ENCODE measurements at regions not wholly inside any gene's neighbourhood (a gene's known extent, or its start where the extent isn't known, plus 50 kb on each side); places are given as distances from the start of the nearest gene placed in this dataset.
A peak's percentile ranks its signal among the peaks of the same experiment; 100 is the strongest.

DNA sequence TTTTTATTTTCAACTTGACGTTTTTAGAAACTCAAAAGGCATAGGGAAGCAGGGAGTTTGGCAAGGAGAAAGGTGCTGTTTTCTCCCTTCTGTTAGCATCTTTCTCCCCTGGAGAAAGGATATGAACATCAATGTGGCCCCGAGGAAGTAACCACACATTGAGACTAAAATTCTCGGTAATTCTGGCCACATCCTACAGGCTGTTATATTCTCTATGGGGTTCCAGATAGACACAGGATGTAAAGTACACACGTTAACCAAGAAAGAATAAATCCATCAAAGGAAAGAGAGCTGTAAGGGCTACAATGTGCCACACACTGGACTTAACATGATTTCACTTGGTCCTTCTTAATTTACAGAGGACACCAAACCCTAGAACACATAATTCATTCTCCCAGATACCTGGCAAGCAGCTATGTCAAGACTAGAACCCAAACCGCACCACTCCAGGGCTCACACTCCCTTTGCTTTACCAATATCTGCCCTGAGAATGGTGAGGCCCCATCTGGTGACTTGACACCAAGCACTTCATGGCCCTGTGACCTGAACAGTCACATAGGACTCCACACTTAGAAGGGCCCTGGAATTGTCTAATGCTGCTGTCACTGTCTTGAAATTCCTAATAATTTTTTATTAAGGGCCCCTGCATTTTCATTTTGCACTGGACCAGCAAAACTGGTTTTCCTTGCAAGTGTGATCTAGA, 73.9 kb downstream of the PRLHR start:
- Histone ChIP-seq H3K27ac (no peak overlapping the region), H3K4me3 (no peak overlapping the region)
- TF ChIP-seq, protein P1, sequence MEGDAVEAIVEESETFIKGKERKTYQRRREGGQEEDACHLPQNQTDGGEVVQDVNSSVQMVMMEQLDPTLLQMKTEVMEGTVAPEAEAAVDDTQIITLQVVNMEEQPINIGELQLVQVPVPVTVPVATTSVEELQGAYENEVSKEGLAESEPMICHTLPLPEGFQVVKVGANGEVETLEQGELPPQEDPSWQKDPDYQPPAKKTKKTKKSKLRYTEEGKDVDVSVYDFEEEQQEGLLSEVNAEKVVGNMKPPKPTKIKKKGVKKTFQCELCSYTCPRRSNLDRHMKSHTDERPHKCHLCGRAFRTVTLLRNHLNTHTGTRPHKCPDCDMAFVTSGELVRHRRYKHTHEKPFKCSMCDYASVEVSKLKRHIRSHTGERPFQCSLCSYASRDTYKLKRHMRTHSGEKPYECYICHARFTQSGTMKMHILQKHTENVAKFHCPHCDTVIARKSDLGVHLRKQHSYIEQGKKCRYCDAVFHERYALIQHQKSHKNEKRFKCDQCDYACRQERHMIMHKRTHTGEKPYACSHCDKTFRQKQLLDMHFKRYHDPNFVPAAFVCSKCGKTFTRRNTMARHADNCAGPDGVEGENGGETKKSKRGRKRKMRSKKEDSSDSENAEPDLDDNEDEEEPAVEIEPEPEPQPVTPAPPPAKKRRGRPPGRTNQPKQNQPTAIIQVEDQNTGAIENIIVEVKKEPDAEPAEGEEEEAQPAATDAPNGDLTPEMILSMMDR (IDR thresholded peaks at IDR 0.05), result no peak
- DNase-seq (ENCODE audit: low spot score), result no peak

DNA sequence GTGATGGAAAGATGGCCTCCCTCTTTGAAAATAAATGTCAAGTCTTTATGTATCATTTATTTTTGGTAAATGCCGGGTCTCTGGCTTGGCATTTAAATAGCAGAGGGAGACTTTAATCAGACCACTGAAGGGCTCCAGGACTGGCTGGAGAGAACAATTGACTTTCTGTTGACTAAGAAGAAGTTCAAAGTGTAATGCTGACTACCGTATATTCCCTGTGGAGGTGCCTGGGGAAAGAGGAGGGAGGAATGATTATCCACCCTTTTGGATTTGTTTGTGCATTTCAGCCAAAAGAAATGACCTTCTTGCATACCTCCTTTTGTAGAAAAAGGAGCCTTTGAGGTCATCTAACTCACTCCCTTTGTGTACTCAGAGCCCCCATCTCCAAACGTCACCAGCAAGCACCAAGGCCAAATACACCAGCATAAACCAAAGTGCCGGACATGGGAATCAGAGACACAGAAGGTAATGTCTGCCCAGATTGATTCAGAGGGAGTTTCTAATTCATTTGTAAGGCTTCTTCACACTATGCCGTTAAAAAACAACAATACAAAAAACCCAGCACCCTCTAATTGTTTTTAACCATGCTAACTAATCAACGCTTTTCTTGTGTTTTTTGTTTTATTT, 75.2 kb downstream of the PRLHR start:
- DNase-seq (ENCODE audit: low spot score), result no peak
- H3K27ac ChIP-seq, result no peak overlapping the region
- no peak overlapping the region for H3K4me3 ChIP-seq
- TF ChIP-seq, protein P1 (IDR thresholded peaks at IDR 0.05), result no peak

DNA sequence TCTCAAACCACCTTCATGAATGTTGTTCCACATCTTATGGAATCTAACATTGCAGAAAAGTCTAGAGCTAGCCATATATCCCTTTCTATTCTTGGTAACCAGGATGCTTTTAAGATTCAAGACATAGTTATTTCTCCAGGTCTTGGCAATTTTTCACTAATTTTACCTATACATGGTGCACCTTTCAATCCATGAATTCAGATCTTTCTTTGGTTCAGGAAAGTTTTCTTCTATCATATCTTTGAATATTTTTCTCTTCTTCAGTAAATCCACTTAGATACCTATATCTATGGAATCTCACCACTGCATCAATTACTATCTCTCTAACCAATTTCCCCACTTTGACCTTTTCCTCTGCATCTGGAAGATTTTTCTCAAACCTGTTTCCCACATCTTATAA, 77.4 kb downstream of the PRLHR start:
- Histone ChIP-seq H3K4me3 (no peak overlapping the region), H3K27ac (no peak overlapping the region)
- TF ChIP-seq, protein P1 (IDR thresholded peaks at IDR 0.05), result no peak
- no peak for DNase-seq (ENCODE audit: low spot score)

DNA sequence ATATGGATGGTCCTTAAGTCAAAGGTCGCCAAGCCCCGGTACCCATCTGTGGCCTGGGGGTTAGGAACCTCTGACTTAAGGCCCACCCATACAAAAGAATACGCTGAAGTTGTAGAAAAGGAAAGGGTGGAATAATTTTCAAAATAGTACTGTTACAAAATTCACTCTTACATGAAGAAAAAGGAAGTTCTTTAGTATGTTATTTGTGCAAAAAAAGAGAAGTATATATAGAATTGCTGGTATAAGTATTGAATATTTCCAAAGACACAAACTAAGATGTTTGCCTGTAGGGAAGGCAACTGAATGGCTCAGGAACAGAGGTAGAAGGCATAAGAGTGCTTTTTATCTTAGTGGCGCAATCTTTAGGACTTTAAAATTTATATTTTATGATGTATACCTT, 78.7 kb downstream of the PRLHR start:
- H3K27ac ChIP-seq, result peak overlapping the region in 1 of 2 donors; percentile 32
- no peak overlapping the region for H3K4me3 ChIP-seq
- no peak for DNase-seq (ENCODE audit: low spot score)
- TF ChIP-seq, protein P1 (IDR thresholded peaks at IDR 0.05), result no peak

DNA sequence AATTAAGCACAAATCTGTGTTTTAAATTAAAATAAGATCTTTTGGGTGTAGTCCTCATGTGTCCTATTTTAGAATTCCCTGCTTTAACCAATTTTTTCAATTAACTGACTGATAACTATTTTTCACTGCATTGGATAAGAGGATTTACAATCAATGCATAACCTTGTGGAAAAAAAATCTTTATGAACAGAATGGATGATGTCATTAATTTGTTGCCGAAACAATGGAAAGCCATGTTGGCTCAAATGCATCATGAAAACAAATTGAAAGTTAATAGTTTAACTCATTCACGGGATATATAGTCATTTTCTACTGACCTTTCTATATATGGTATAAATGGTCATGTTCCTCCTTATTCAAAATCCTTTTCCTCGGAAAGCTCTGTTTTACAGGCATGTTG, 82.3 kb downstream of the PRLHR start:
- TF ChIP-seq, protein P1 (IDR thresholded peaks at IDR 0.05), result no peak
- Histone ChIP-seq H3K27ac (no peak overlapping the region), H3K4me3 (no peak overlapping the region)
- no peak for DNase-seq (ENCODE audit: low spot score)

DNA sequence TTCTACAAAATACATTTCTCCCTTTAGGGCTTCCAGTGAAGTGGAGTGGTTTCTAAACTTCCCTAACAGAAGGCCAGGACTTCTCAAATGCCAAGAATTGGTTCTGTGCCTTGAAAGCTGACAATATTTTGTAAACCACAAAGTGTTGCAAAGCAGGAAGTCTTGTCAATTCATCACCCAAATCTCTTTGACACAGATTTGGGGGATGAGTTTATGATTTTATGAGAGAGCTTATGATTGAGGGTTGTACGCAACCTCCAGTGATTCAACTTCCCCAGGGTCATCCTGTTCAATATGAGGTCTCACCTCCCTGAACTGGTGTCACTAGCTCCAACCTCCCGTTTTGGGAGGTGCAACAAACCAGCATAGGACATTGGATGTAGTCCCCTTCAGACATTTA, 83.7 kb downstream of the PRLHR start:
- H3K27ac ChIP-seq, result no peak overlapping the region
- TF ChIP-seq, protein P1 (IDR thresholded peaks at IDR 0.05), result no peak
- DNase-seq (ENCODE audit: low spot score), result no peak
- no peak overlapping the region for H3K4me3 ChIP-seq

DNA sequence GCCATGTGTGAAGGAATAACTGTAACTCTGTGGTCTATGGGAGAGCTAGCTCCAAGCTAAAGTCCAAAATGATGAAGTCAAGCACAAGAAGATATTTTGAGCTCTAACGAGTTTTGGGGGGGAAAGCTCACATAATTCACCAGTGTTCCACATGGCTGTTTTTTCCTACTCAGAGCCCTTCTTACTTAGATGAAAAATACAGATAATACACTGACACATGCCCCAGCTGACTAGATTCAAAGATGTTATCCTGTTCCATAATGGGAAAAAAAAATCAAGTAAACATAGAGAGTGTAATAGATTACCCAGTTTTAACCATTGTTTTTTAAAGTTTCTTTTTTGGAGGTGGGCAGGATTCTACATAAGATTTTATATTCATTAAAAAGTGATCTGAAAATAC, 86.6 kb downstream of the PRLHR start:
- DNase-seq (ENCODE audit: low spot score), result no peak
- no peak overlapping the region for H3K4me3 ChIP-seq
- no peak overlapping the region for H3K27ac ChIP-seq
- TF ChIP-seq, protein P1 (IDR thresholded peaks at IDR 0.05), result no peak

All from coronary artery (tissue), 2 donors.